ENCODE measurements at regions not wholly inside any gene's neighbourhood (a gene's known extent, or its start where the extent isn't known, plus 50 kb on each side); places are given as distances from the start of the nearest gene placed in this dataset.

DNA sequence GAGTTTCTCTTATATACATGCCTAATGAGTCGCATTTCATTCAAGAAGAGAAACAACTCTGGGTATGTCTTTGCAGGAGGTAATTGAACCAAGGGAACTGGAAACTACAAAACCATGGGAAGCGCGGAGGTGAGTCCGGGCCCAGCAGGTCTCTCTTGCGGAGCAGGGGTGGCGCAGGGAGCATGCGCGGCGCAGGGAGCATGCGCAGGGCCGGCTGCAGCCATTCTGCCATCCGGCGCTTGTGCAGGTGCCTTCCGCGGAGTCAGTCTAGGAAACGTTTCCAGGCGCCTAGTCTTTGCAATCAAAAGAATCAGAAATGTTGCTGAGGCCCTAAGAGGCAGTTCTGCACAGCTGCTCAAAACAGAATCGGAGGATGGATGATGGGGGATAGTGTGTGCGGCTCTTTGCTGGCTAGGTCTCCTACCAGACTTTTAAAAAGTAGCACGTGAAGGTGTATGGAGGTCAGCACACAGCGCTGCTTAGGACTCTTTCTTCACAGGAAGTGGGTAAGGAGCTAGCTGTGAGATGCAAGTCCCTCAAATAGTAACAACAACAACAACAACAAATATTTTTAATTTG lies 433.8 kb upstream of the FAT1 start:
- Histone ChIP-seq H3K27me3 (ENCODE audit: control insufficient read depth in 1 of 2, insufficient read depth in 2 of 2, low read length in 2 of 2) (no peaks in the 10 kb centered on the region), H3K4me3 (ENCODE audit: low read length in 2 of 2) (no peak overlapping the region)

DNA sequence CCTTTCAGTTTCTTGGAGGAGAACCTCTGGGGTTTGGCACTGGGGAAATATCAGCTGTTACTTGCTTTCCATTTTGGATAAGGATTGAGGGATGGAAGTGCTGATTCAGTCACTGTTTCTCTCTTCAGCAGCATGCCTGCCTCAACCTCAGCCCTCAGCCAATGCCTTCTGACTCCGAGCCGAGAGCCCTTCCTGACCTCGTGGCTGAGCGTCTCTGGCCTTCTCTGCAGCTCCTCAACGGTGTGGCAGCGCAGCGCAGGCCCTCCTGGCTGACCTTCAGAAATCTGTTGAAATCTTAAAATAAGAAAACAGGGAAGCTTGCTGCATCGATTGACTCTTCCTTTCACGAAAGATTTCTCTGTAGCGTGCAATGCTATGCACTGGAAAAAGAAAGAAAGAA lies 434.3 kb upstream of the FAT1 start:
- H3K27ac ChIP-seq (ENCODE audit: low read length), result no peak overlapping the region
- H3K4me1 ChIP-seq (ENCODE audit: control insufficient read depth, insufficient read depth, low read length), result no peaks in the 10 kb centered on the region
- H3K27me3 ChIP-seq (ENCODE audit: control insufficient read depth in 1 of 2, insufficient read depth in 2 of 2, low read length in 2 of 2), result no peaks in the 10 kb centered on the region
- no peak overlapping the region for H3K9ac ChIP-seq (ENCODE audit: low read length in 2 of 2)
- H3K36me3 ChIP-seq (ENCODE audit: control insufficient read depth in 2 of 2, insufficient read depth in 2 of 2, low read length in 2 of 2), result no peaks in the 10 kb centered on the region
- H3K4me3 ChIP-seq (ENCODE audit: low read length in 2 of 2), result no peak overlapping the region
- H3K9me3 ChIP-seq (ENCODE audit: control insufficient read depth in 2 of 2, low read length in 2 of 2), result no peaks in the 10 kb centered on the region

More for the DNA sequence above, 433.8 kb upstream of the FAT1 start:
- Histone ChIP-seq H3K9me3 (ENCODE audit: control insufficient read depth in 2 of 2, low read length in 2 of 2) (no peaks in the 10 kb centered on the region), H3K4me1 (ENCODE audit: control insufficient read depth, insufficient read depth, low read length) (no peaks in the 10 kb centered on the region), H3K9ac (ENCODE audit: low read length in 2 of 2) (no peak overlapping the region), H3K27ac (ENCODE audit: low read length) (no peak overlapping the region), H3K36me3 (ENCODE audit: control insufficient read depth in 2 of 2, insufficient read depth in 2 of 2, low read length in 2 of 2) (no peaks in the 10 kb centered on the region)

DNA sequence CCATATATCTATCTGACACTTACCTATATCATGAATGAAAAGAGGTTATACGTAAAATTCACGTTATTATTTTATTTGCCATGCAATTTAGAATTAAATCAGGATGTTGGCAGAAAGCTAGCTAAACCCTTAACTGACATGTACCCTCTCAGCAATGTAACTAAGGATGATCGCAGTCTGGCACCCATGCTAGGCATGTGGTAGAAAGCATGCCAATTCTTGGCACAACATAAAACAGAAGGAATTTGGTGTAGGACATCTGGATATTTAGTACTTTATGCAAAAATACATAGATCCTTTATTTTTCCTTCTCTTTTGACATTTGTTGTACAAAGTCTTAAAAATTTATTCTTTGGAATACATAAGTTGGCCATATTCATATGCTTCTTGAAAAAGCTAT lies 436.8 kb upstream of the FAT1 start:
- Histone ChIP-seq H3K4me3 (ENCODE audit: low read length in 2 of 2) (no peak overlapping the region), H3K9ac (ENCODE audit: low read length in 2 of 2) (no peak overlapping the region), H3K36me3 (ENCODE audit: control insufficient read depth in 2 of 2, insufficient read depth in 2 of 2, low read length in 2 of 2) (no peaks in the 10 kb centered on the region), H3K4me1 (ENCODE audit: control insufficient read depth, insufficient read depth, low read length) (no peaks in the 10 kb centered on the region), H3K27me3 (ENCODE audit: control insufficient read depth in 1 of 2, insufficient read depth in 2 of 2, low read length in 2 of 2) (no peaks in the 10 kb centered on the region), H3K27ac (ENCODE audit: low read length) (no peak overlapping the region), H3K9me3 (ENCODE audit: control insufficient read depth in 2 of 2, low read length in 2 of 2) (no peaks in the 10 kb centered on the region)

DNA sequence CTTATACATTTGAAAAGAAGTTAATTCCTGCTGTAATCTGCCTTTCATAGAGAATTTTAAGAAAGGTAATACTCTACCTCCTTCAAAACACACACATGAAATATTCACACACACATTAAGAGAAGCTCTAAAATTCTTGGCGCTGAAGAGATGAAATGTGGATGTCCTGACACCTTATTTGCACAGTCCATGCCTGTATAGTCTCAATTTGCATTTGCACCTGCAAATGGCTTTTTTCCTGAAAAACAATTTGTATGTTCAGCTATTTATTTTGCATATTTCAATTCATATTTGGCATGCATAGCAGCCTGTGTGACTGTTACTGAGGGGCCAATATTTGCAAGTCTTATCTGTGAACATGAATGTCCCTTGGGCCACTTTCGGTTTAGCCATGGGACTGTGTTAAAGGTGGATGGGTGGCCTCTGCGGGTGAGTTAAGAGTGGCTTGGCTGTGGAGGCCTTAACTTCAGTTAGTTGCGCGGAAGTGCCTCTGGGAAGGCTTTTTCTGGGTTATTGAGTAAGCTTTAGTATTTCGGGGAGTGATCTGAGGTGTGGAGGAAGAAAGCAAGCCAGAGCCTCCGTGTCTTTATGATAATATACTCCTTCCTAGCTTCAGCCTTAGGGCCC lies 443.3 kb upstream of the FAT1 start:
- H3K4me3 ChIP-seq (ENCODE audit: low read length in 2 of 2), result no peak overlapping the region
- no peaks in the 10 kb centered on the region for H3K4me1 ChIP-seq (ENCODE audit: control insufficient read depth, insufficient read depth, low read length)

DNA sequence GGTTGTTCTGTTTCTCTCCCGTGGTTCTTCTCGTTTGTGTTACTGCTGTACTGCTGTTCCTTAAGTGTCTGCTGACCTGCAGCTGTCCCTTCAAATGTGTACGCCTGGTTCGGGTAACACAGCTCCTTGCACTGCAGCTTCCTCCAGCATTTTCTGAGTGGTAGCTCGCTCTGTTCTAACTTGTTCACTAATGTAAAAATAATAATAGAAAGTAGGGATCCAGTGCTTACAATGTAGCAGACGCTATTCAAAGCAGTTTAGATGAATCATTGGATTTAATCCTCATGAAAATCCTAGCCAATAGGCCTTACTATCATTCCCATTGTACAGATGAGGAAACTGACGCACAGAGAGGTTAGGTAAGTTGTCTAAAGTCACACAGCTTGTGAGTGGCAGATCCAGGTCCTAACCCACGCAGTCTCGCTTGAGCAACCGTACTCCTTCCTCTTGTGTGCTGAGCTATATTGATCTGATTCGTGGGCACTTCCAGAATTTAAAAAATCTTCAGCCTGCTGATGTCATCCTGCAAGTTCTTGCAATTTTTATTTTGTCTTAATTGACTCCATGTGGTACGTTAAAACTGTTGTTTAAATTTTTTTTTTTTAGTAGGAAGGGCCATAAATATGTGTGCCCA lies 448.2 kb upstream of the FAT1 start:
- Histone ChIP-seq H3K36me3 (ENCODE audit: control insufficient read depth in 2 of 2, insufficient read depth in 2 of 2, low read length in 2 of 2) (no peaks in the 10 kb centered on the region), H3K4me3 (ENCODE audit: low read length in 2 of 2) (no peak overlapping the region), H3K9ac (ENCODE audit: low read length in 2 of 2) (no peak overlapping the region), H3K27me3 (ENCODE audit: control insufficient read depth in 1 of 2, insufficient read depth in 2 of 2, low read length in 2 of 2) (no peaks in the 10 kb centered on the region), H3K27ac (ENCODE audit: low read length) (no peak overlapping the region), H3K4me1 (ENCODE audit: control insufficient read depth, insufficient read depth, low read length) (no peaks in the 10 kb centered on the region), H3K9me3 (ENCODE audit: control insufficient read depth in 2 of 2, low read length in 2 of 2) (no peaks in the 10 kb centered on the region)

More for the DNA sequence above, 443.3 kb upstream of the FAT1 start:
- Histone ChIP-seq H3K9me3 (ENCODE audit: control insufficient read depth in 2 of 2, low read length in 2 of 2) (no peaks in the 10 kb centered on the region), H3K36me3 (ENCODE audit: control insufficient read depth in 2 of 2, insufficient read depth in 2 of 2, low read length in 2 of 2) (no peaks in the 10 kb centered on the region), H3K27me3 (ENCODE audit: control insufficient read depth in 1 of 2, insufficient read depth in 2 of 2, low read length in 2 of 2) (no peaks in the 10 kb centered on the region), H3K9ac (ENCODE audit: low read length in 2 of 2) (no peak overlapping the region), H3K27ac (ENCODE audit: low read length) (no peak overlapping the region)

DNA sequence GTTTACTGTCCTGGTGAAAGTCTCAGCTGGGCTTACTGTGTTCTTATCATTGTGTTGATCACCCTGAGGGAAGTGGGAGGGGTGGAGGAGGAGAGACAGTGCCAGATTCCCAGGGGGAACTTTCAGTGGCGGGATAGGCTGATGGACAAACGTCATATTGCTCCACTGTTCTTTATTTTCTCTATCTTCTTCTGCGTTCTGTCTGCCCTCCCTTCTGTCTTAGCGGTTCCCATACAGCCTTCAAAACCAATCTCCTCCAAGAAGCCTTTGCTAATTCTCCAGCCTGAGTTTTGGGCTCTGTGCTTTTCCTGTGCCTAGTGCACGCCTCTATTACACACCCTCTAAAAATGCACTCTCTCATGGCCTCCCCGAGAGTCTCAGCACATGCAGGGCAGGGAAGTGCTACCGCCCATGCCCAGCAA lies 448.7 kb upstream of the FAT1 start:
- H3K27me3 ChIP-seq (ENCODE audit: control insufficient read depth in 1 of 2, insufficient read depth in 2 of 2, low read length in 2 of 2), result no peaks in the 10 kb centered on the region
- H3K4me1 ChIP-seq (ENCODE audit: control insufficient read depth, insufficient read depth, low read length), result no peaks in the 10 kb centered on the region
- H3K4me3 ChIP-seq (ENCODE audit: low read length in 2 of 2), result no peak overlapping the region
- no peaks in the 10 kb centered on the region for H3K9me3 ChIP-seq (ENCODE audit: control insufficient read depth in 2 of 2, low read length in 2 of 2)
- no peak overlapping the region for H3K27ac ChIP-seq (ENCODE audit: low read length)
- H3K9ac ChIP-seq (ENCODE audit: low read length in 2 of 2), result no peak overlapping the region
- H3K36me3 ChIP-seq (ENCODE audit: control insufficient read depth in 2 of 2, insufficient read depth in 2 of 2, low read length in 2 of 2), result no peaks in the 10 kb centered on the region

DNA sequence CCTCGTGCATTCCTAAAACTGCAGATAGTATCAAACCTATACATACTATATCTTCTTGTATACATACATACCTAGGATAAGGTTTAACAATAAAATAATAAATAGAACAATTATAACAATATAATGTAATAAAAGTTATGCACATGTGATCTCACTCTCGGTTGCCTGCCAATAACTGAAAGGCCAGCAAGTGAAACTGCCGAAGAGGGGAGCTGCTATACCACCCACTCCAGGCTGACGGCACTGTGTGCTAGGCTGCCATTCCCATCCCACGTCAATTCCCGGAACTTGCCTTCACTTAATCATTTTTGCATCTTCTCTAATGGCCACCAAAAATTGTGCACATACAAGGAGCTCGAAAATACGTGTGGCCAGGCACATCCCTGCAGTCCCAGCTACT lies 451.1 kb upstream of the FAT1 start:
- no peaks in the 10 kb centered on the region for H3K36me3 ChIP-seq (ENCODE audit: control insufficient read depth in 2 of 2, insufficient read depth in 2 of 2, low read length in 2 of 2)
- no peak overlapping the region for H3K27ac ChIP-seq (ENCODE audit: low read length)
- no peaks in the 10 kb centered on the region for H3K9me3 ChIP-seq (ENCODE audit: control insufficient read depth in 2 of 2, low read length in 2 of 2)
- H3K4me3 ChIP-seq (ENCODE audit: low read length in 2 of 2), result no peak overlapping the region
- no peaks in the 10 kb centered on the region for H3K4me1 ChIP-seq (ENCODE audit: control insufficient read depth, insufficient read depth, low read length)
- no peak overlapping the region for H3K9ac ChIP-seq (ENCODE audit: low read length in 2 of 2)
- no peaks in the 10 kb centered on the region for H3K27me3 ChIP-seq (ENCODE audit: control insufficient read depth in 1 of 2, insufficient read depth in 2 of 2, low read length in 2 of 2)

DNA sequence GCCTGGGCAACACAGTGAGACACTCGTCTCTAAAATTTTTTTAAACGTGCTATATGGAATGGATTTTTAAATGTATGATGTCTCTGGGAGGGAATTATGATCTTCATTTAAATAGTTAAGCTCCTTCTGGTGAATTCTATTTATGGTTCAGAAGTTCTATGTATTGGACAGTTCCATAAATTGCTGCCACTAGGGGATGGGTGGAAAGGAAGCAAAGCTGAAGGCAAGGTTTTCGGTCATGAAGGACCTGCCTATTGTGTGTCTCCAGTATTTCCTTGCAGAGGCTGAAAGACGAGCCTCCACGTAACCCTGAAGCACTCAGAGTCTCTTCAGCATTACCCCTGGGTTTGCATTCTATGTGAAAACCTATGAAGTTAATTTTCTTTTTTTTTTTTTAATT lies 451.5 kb upstream of the FAT1 start:
- Histone ChIP-seq H3K4me3 (ENCODE audit: low read length in 2 of 2) (no peak overlapping the region), H3K27ac (ENCODE audit: low read length) (no peak overlapping the region), H3K36me3 (ENCODE audit: control insufficient read depth in 2 of 2, insufficient read depth in 2 of 2, low read length in 2 of 2) (no peaks in the 10 kb centered on the region), H3K27me3 (ENCODE audit: control insufficient read depth in 1 of 2, insufficient read depth in 2 of 2, low read length in 2 of 2) (no peaks in the 10 kb centered on the region), H3K9ac (ENCODE audit: low read length in 2 of 2) (no peak overlapping the region), H3K4me1 (ENCODE audit: control insufficient read depth, insufficient read depth, low read length) (no peaks in the 10 kb centered on the region), H3K9me3 (ENCODE audit: control insufficient read depth in 2 of 2, low read length in 2 of 2) (no peaks in the 10 kb centered on the region)

DNA sequence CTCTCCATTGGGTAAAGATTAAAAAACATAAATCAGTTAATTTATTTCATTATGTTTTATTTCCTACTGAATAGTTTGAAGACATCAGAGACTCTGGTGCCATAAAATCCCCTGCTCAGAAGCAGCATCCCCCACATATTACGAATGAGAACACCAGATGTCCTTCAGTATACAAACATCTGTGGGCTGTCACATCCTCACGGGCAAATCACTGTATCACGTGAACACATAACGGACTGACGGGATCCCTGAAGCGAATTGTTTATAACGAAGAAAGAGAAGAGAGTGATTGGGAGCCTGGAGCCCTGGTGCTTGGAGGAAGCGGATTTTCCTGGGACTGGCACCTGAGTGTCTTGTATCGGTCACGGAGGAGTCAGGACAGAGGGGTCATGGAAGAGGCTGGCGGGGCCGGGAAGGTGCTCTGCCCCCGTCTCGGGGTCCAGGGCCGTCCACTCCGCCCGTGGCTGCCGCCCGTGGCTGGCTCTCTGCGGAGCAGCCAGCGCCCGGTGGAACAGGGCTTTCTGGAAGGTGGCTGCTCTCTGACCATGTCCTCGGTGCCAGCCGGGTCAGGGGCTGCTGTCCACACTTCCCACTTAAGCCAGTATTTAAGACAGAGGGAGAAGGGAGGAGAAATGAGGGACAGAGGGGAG lies 452.7 kb upstream of the FAT1 start:
- Histone ChIP-seq H3K4me3 (ENCODE audit: low read length in 2 of 2) (no peak overlapping the region), H3K27me3 (ENCODE audit: control insufficient read depth in 1 of 2, insufficient read depth in 2 of 2, low read length in 2 of 2) (no peaks in the 10 kb centered on the region), H3K4me1 (ENCODE audit: control insufficient read depth, insufficient read depth, low read length) (no peaks in the 10 kb centered on the region), H3K9ac (ENCODE audit: low read length in 2 of 2) (no peak overlapping the region), H3K9me3 (ENCODE audit: control insufficient read depth in 2 of 2, low read length in 2 of 2) (no peaks in the 10 kb centered on the region), H3K27ac (ENCODE audit: low read length) (no peak overlapping the region), H3K36me3 (ENCODE audit: control insufficient read depth in 2 of 2, insufficient read depth in 2 of 2, low read length in 2 of 2) (no peaks in the 10 kb centered on the region)

DNA sequence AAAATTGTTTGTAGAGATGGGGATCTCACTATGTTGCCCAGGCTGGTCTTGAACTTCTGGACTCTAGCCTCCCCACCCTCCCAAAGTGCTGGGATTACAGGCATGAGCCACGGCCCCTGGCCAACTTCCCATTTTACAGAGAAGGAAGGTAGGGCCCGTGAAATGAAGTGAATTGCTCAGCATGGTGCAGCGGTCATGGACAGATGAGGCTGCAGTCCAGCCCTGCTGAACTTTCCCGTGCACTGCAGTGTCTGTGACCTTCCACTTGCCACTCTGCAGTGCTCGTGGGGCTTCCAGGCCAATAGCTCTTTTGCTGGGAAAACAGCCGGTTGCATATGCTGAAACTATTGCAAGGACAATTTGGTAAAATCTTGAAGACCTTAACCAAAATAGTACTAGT lies 454.4 kb upstream of the FAT1 start:
- Histone ChIP-seq H3K4me3 (ENCODE audit: low read length in 2 of 2) (no peak overlapping the region), H3K27me3 (ENCODE audit: control insufficient read depth in 1 of 2, insufficient read depth in 2 of 2, low read length in 2 of 2) (no peaks in the 10 kb centered on the region), H3K36me3 (ENCODE audit: control insufficient read depth in 2 of 2, insufficient read depth in 2 of 2, low read length in 2 of 2) (no peaks in the 10 kb centered on the region), H3K27ac (ENCODE audit: low read length) (no peak overlapping the region), H3K9ac (ENCODE audit: low read length in 2 of 2) (no peak overlapping the region), H3K9me3 (ENCODE audit: control insufficient read depth in 2 of 2, low read length in 2 of 2) (no peaks in the 10 kb centered on the region), H3K4me1 (ENCODE audit: control insufficient read depth, insufficient read depth, low read length) (no peaks in the 10 kb centered on the region)

DNA sequence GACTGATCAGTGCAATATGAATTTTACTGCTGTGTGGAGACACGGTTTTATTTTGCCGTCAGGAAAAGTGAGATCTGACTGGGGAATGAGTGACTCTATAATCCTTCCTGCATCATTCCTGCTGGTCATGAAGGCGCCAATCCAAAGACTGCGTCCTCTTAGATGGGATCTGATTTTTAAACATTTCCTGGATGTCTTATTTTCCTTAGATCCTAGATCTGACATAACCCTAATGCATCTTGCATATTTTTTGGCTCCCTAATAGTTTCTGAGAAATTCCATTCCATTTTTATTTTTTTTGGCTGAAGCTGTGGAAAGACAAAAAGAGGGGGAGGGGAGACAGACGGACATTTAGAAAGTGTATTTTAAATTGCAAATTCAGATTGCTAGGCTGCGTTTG lies 454.9 kb upstream of the FAT1 start:
- H3K9ac ChIP-seq (ENCODE audit: low read length in 2 of 2), result no peak overlapping the region
- H3K4me1 ChIP-seq (ENCODE audit: control insufficient read depth, insufficient read depth, low read length), result no peaks in the 10 kb centered on the region
- H3K9me3 ChIP-seq (ENCODE audit: control insufficient read depth in 2 of 2, low read length in 2 of 2), result no peaks in the 10 kb centered on the region
- H3K4me3 ChIP-seq (ENCODE audit: low read length in 2 of 2), result no peak overlapping the region
- no peaks in the 10 kb centered on the region for H3K36me3 ChIP-seq (ENCODE audit: control insufficient read depth in 2 of 2, insufficient read depth in 2 of 2, low read length in 2 of 2)
- no peak overlapping the region for H3K27ac ChIP-seq (ENCODE audit: low read length)
- no peaks in the 10 kb centered on the region for H3K27me3 ChIP-seq (ENCODE audit: control insufficient read depth in 1 of 2, insufficient read depth in 2 of 2, low read length in 2 of 2)
